K562 (cell line): ENCODE measurements at regions not wholly inside any gene's neighbourhood (a gene's known extent, or its start where the extent isn't known, plus 50 kb on each side); places are given as distances from the start of the nearest gene placed in this dataset.
"Not testable (repeated sequence)": the region's sequence is repeated elsewhere in the genome, so short reads cannot be mapped to it uniquely, and the experiment has no call there.

ENCODE experiments used
- ATAC-seq: fragments of 200-7000 bp; cut with Tn5 transposase; 3 replicates; pipeline ENCODE4 v1.9.1; 2020; ENCODE audit warnings: moderate library complexity
- BruUV-seq: library from RNA; stranded (reverse); fragments of 400-500 nt; replicated peaks from 2 replicates; lab custom pipeline; 2021; lab: Mats Ljungman, UMichigan
- CTCF ChIA-PET: fragments of 300-600 bp; formaldehyde crosslinking; extraction: SDS; loops from one replicate; lab custom pipeline; 2021; ENCODE audit warnings: low intra/inter-chr PET ratio; lab: Yijun Ruan, JAX
- POLR2A ChIA-PET: fragments of 300-600, 350-650 bp; sonication (Branson Sonifier 250); formaldehyde crosslinking; extraction: SDS; loops from one replicate; lab custom pipeline; 2021; ENCODE audit warnings: antibody characterized with exemption, inconsistent platforms; lab: Yijun Ruan, JAX
- DNase-seq, 4 experiments: peaks; one replicate each; pipeline versions ENCODE4 v3.0.0 to v3.0.0-alpha.2; 2011 to 2018; ENCODE audit warnings: low spot score in 3 of 4, mixed read lengths in 3 of 4; ENCODE audit errors: extremely low read depth in 1 of 4
- FAIRE-seq: peaks from 2 replicates; lab custom pipeline; 2011; peaks lifted over from hg19 to GRCh38; lab: Jason Lieb, UNC
- H2AFZ ChIP-seq: 2 replicates; pipeline ENCODE4 v1.6.0; 2011; ENCODE audit warnings: low read depth, low read length, control low read depth, inconsistent platforms
- H3K27ac ChIP-seq: fragments of 200-600 bp; 3 replicates; pipeline ENCODE4 v1.8.0; 2011; ENCODE audit warnings: low read depth, mild to moderate bottlenecking, control low read depth, inconsistent platforms, low read length, moderate library complexity, mixed read lengths; ENCODE audit errors: extremely low read depth
- H3K27me3 ChIP-seq, 2 experiments: fragments of 300-600 bp in 1 of 2; 2 replicates in 1 of 2; 3 replicates in 1 of 2; pipeline versions ENCODE4 v1.6.0 to v1.8.0; 2011; ENCODE audit warnings: inconsistent platforms in 2 of 2, low read length in 2 of 2, mild to moderate bottlenecking in 1 of 2, mixed read lengths in 1 of 2, moderate library complexity in 1 of 2; ENCODE audit not compliant: control insufficient read depth in 2 of 2, insufficient read depth in 2 of 2
- H3K36me3 ChIP-seq: fragments of 300-600 bp; 3 replicates; pipeline ENCODE4 v1.8.0; 2011; ENCODE audit warnings: mild to moderate bottlenecking, low read length, inconsistent platforms; ENCODE audit not compliant: control insufficient read depth, insufficient read depth
- H3K4me1 ChIP-seq, 2 experiments: fragments of 200-600 bp in 1 of 2; replicated peaks in 1 of 2; 2 replicates in 1 of 2; 3 replicates in 1 of 2; pipeline versions ENCODE4 v1.5.1 to v1.8.0; 2011; ENCODE audit warnings: inconsistent platforms in 2 of 2, low read length in 2 of 2, mild to moderate bottlenecking in 1 of 2, mixed read lengths in 1 of 2, moderate library complexity in 1 of 2; ENCODE audit not compliant: control insufficient read depth in 2 of 2, insufficient read depth in 2 of 2
- H3K4me2 ChIP-seq: 2 replicates; pipeline ENCODE4 v1.6.1; 2011; ENCODE audit warnings: low read length, control low read depth, inconsistent platforms, mixed read lengths; ENCODE audit not compliant: insufficient read depth
- H3K4me3 ChIP-seq: fragments of 200-600 bp; sonication (generic), shearing (Covaris generic); 2 replicates; pipeline ENCODE4 v1.5.1; 2016; ENCODE audit warnings: control low read depth, inconsistent platforms
- H3K79me2 ChIP-seq: fragments of 200-600 bp; 3 replicates; pipeline ENCODE4 v1.8.0; 2011; ENCODE audit warnings: low read length, inconsistent platforms; ENCODE audit not compliant: control insufficient read depth, insufficient read depth
- H3K9ac ChIP-seq, 2 experiments: 2 replicates each; pipeline versions ENCODE4 v1.6.0 to v1.6.1; 2011; ENCODE audit warnings: low read depth in 2 of 2, low read length in 2 of 2, control low read depth in 1 of 2, inconsistent platforms in 1 of 2, mild to moderate bottlenecking in 1 of 2, mixed read lengths in 1 of 2; ENCODE audit not compliant: insufficient read depth in 1 of 2
- H3K9me1 ChIP-seq: one replicate; pipeline ENCODE4 v1.6.0; 2011; ENCODE audit warnings: inconsistent platforms, mild to moderate bottlenecking, low read length, moderate library complexity; ENCODE audit not compliant: control insufficient read depth, insufficient read depth
- H3K9me3 ChIP-seq: replicated peaks from 2 replicates; pipeline ENCODE4 v1.5.1; 2011; ENCODE audit warnings: low read depth, low read length, inconsistent platforms; ENCODE audit not compliant: control insufficient read depth, insufficient read depth
- H4K20me1 ChIP-seq: replicated peaks from 2 replicates; pipeline ENCODE4 v1.6.1; 2011; ENCODE audit warnings: low read length, inconsistent platforms, mixed read lengths; ENCODE audit not compliant: control insufficient read depth, insufficient read depth
- CBX3 ChIP-seq, 2 experiments: IDR thresholded peaks; 1 replicate in 1 of 2; 2 replicates in 1 of 2; pipeline ENCODE4 v1.6.1; 2012; ENCODE audit warnings: inconsistent platforms in 2 of 2, low read length in 2 of 2, borderline replicate concordance in 1 of 2, control low read depth in 1 of 2
- WGBS: fragments of 100-300 bp; shearing (Covaris generic); methylation state at CpG from one replicate; pipeline ENCODE4 v1.1.6; 2016; ENCODE audit warnings: low coverage, mixed read lengths; ENCODE audit not compliant: insufficient coverage; ENCODE audit errors: missing lambda C conversion rate; 5-methylcytosine and 5-hydroxymethylcytosine counted together
- in situ Hi-C: fragments of 300-500 bp; cut with MboI; formaldehyde crosslinking; loops from 4 replicates; pipeline ENCODE4 v1.15.0; 2018; ENCODE audit warnings: inconsistent platforms, mixed read lengths
- intact Hi-C: fragments of 100-400 bp; cut with micrococcal nuclease; formaldehyde crosslinking; loops from 2 replicates; pipeline ENCODE4 v1.14.2; 2022

- 25% methylated on average over 5 of the region's 5 CpGs for WGBS
Observed at GRCh38 chr16:10292976-10293375, 92.9 kb upstream of the ATF7IP2 start.

GRCh38 chr16:10294153-10294552, 91.7 kb upstream of the ATF7IP2 start:
- H3K27ac ChIP-seq, H3K4me1 ChIP-seq, H3K9me1 ChIP-seq, FAIRE-seq, H3K9me3 ChIP-seq, H3K36me3 ChIP-seq, CTCF ChIA-PET, H3K79me2 ChIP-seq, BruUV-seq, ATAC-seq, in situ Hi-C loops, H2AFZ ChIP-seq, intact Hi-C loops, H4K20me1 ChIP-seq, H3K4me3 ChIP-seq, POLR2A ChIA-PET, H3K9ac ChIP-seq, DNase-seq, H3K27me3 ChIP-seq, H3K4me2 ChIP-seq: not testable (repeated sequence)
- 8% methylated on average over 3 of the region's 3 CpGs for whole genome bisulfite sequencing

More at GRCh38 chr16:10292976-10293375, 92.9 kb upstream of the ATF7IP2 start:
- in situ Hi-C loops, result not testable (repeated sequence)
- peak in 1 of 2 experiments; percentile 49; a peak in 1 of 3 replicates for TF ChIP-seq CBX3 (IDR thresholded peaks at IDR 0.05; ENCODE audit: borderline replicate concordance in 1 of 2, low read length in 2 of 2)
- TF ChIP-seq, all 486 proteins: peak for 1; not testable (repeated sequence) for 485
- H2AFZ ChIP-seq, H4K20me1 ChIP-seq, H3K4me3 ChIP-seq, H3K36me3 ChIP-seq, intact Hi-C loops, POLR2A ChIA-PET, CTCF ChIA-PET, H3K9ac ChIP-seq, ATAC-seq, H3K9me1 ChIP-seq, H3K27ac ChIP-seq, H3K79me2 ChIP-seq, H3K27me3 ChIP-seq, BruUV-seq, DNase-seq, H3K9me3 ChIP-seq, H3K4me2 ChIP-seq, H3K4me1 ChIP-seq, FAIRE-seq: not testable (repeated sequence)
